Pancreas (tissue), 10 donors: ENCODE measurements at regions not wholly inside any gene's neighbourhood (a gene's known extent, or its start where the extent isn't known, plus 50 kb on each side); places are given as distances from the start of the nearest gene placed in this dataset.

Source experiments
- ATAC-seq, 4 donors: fragments of 200-7000 bp; cut with Tn5 transposase; one replicate each; pipeline versions ENCODE4 v1.8.0 to v1.9.1; 2020; ENCODE audit warnings: mild to moderate bottlenecking in 4 of 4, moderate library complexity in 4 of 4
- DNase-seq, 6 donors: peaks; one replicate each; pipeline ENCODE4 v3.0.0-alpha.2; 2020
- FAIRE-seq: peaks from 2 replicates; lab custom pipeline; 2012; peaks lifted over from hg19 to GRCh38; lab: Jason Lieb, UNC
- H3K27ac ChIP-seq, 4 donors: fragments of 200-600 bp; sonication (generic); 1 replicate in 3 of 4; 2 replicates in 1 of 4; pipeline versions ENCODE4 v1.5.0 to v1.8.0; 2020
- H3K27me3 ChIP-seq, 4 donors: fragments of 200-600 bp; one replicate each; pipeline ENCODE4 v1.8.0; 2021
- H3K36me3 ChIP-seq, 3 donors: fragments of 200-600 bp; sonication (generic) in 1 of 3; one replicate each; pipeline versions ENCODE4 v1.5.0 to v1.8.0; 2020 to 2021
- H3K4me1 ChIP-seq, 3 donors: fragments of 200-600 bp; one replicate each; pipeline ENCODE4 v1.8.0; 2021
- H3K4me3 ChIP-seq, 4 donors: fragments of 200-600 bp; sonication (generic) in 2 of 4; one replicate each; pipeline versions ENCODE4 v1.5.0 to v1.8.0; 2020 to 2021
- H3K9me3 ChIP-seq, 4 donors: fragments of 200-600 bp; one replicate each; pipeline ENCODE4 v1.8.0; 2021
- WGBS, 2 donors: extraction: QIAGEN DNeasy Blood & Tissue Kit; methylation state at CpG; one replicate each; pipeline ENCODE4 v1.1.7; 2013; 5-methylcytosine and 5-hydroxymethylcytosine counted together
- intact Hi-C, 3 donors: fragments of 100-400 bp; cut with DNase I; formaldehyde crosslinking; loops; one replicate each; pipeline versions ENCODE4 v1.11.1 to v1.14.2; 2022
- TF ChIP-seq, protein P1 (sequence below), 4 donors: fragments of 200-600 bp; sonication (generic) in 3 of 4; IDR thresholded peaks; one replicate each; pipeline versions ENCODE4 v1.5.0 to v1.8.0; 2021; ENCODE audit warnings: antibody characterized with exemption in 4 of 4
- donor health status: healthy with polysubstance abuse.
- donor health status: DM: no; HTN: no; CAD: no; lungs with moderate emphysema.
- donor health status: DM: no; HTN: no; CAD: no.
- donor health status: control.
- donor health status: control.
- donor health status: Bipolar disorder and iron deficiency.
- donor health status: DM: yes; HTN: yes; CAD: no.
- donor health status: DM: no; HTN: no; CAD: no.
- donor health status: DM: no; HTN: no; CAD: no.
- donor health status: DM: yes; HTN: yes; CAD: no.

DNA sequence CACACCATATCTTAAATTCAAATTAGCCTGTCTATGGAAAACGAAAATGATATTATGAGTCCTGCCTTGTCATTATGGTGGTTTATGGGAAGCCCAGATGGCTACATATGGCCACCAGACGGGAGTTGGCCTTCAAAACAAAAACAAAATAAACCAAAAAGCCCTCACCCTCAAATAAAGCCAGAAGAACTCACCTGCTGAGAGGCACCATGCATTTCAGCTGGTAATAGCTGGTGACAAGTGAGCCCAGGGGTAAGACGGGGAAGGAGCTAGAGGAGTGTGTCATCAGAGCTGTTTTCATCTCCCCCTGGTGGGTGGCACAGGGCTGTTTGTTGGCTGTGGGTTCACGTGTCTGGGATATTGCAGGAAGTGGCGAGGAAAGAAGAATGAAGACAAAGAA lies 152.9 kb downstream of the EFNB2 start:
- no peaks in the 10 kb centered on the region for H3K36me3 ChIP-seq
- H3K27me3 ChIP-seq, result no peaks in the 10 kb centered on the region
- DNase-seq, result no peak
- TF ChIP-seq, protein P1, sequence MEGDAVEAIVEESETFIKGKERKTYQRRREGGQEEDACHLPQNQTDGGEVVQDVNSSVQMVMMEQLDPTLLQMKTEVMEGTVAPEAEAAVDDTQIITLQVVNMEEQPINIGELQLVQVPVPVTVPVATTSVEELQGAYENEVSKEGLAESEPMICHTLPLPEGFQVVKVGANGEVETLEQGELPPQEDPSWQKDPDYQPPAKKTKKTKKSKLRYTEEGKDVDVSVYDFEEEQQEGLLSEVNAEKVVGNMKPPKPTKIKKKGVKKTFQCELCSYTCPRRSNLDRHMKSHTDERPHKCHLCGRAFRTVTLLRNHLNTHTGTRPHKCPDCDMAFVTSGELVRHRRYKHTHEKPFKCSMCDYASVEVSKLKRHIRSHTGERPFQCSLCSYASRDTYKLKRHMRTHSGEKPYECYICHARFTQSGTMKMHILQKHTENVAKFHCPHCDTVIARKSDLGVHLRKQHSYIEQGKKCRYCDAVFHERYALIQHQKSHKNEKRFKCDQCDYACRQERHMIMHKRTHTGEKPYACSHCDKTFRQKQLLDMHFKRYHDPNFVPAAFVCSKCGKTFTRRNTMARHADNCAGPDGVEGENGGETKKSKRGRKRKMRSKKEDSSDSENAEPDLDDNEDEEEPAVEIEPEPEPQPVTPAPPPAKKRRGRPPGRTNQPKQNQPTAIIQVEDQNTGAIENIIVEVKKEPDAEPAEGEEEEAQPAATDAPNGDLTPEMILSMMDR (IDR thresholded peaks at IDR 0.05), result no peak
- no peak overlapping the region for H3K27ac ChIP-seq
- no peak overlapping the region for H3K4me3 ChIP-seq
- WGBS, 2 donors, result 75 to 93% methylated on average over 5 of the region's 5 CpGs
- FAIRE-seq, result no peak
- intact Hi-C loops, result no loop called here
- H3K4me1 ChIP-seq, result no peaks in the 10 kb centered on the region
- no peak for ATAC-seq
- H3K9me3 ChIP-seq, result no peaks in the 10 kb centered on the region

DNA sequence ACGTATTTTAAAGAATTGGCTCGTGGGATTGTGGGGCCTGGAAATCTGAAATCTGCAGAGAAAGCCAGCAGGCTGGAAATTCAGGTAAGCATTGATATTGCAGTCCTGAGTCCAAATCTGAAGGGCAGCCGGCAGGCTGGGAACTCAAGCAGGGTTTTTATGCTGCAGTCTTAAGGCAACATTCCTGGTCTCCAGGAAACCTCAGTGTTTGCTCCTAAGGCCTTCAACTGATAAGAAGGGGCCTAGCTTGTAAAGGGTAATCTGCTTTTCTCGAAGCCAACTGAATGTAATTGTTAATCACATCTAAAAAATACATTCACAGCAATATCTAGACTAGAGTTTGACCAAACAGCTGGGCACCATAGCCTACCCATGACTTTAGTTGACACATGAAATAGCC lies 154.4 kb downstream of the EFNB2 start:
- FAIRE-seq, result no peak
- intact Hi-C loops, result no loop called here
- no peak for DNase-seq

DNA sequence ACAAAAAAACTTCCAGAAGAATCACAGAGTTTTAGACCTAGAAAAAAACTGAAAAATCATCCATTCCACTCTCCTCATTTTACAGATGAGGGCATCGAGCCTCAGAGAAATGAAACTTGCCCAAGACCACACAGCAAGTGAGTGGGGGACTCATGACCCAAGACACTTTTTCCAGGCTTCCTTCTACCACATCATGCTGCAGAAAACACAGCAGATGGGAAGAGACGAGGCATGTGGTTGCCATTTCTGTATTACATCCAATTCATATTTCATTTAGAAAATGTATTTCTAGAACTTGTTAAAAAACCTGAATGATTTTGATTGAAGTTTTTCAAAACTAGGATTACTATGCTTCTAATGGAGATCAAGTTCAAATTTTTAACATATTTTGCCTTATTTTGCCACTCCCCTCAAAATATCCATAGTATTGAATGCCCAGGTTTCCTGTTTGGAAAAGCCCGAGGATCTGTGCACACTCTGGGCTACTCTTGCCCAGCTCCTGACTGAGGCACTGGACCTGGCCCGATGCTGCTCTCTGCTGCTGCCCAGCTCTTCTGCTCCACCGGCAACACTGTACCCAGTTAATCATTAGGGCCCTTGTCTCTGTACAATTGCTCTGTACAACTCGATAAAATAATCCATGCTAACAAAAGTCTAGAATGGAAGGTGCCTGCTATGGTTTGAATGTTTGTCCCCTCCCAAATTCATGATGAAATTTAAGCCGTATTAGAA lies 157.4 kb downstream of the EFNB2 start:
- no peaks in the 10 kb centered on the region for H3K36me3 ChIP-seq
- H3K27me3 ChIP-seq, result no peaks in the 10 kb centered on the region
- no peaks in the 10 kb centered on the region for H3K9me3 ChIP-seq
- TF ChIP-seq, protein P1 (IDR thresholded peaks at IDR 0.05), result no peak
- no peak overlapping the region for H3K27ac ChIP-seq
- ATAC-seq (no peak), FAIRE-seq (no peak), DNase-seq (no peak)
- H3K4me1 ChIP-seq, result no peaks in the 10 kb centered on the region
- no peak overlapping the region for H3K4me3 ChIP-seq
- 69 to 81% methylated on average over 7 of the region's 7 CpGs for WGBS, 2 donors
- intact Hi-C loops, result no loop called here

More for the DNA sequence above, 154.4 kb downstream of the EFNB2 start:
- Histone ChIP-seq H3K4me1 (no peaks in the 10 kb centered on the region), H3K9me3 (no peaks in the 10 kb centered on the region), H3K4me3 (no peak overlapping the region), H3K27ac (no peak overlapping the region), H3K36me3 (no peaks in the 10 kb centered on the region), H3K27me3 (no peaks in the 10 kb centered on the region)
- WGBS, 2 donors, result 36 to 38% methylated on average over 4 of the region's 4 CpGs
- TF ChIP-seq, protein P1 (IDR thresholded peaks at IDR 0.05), result no peak
- peak in 2 of 4 donors; percentile 42 to 48 for ATAC-seq

DNA sequence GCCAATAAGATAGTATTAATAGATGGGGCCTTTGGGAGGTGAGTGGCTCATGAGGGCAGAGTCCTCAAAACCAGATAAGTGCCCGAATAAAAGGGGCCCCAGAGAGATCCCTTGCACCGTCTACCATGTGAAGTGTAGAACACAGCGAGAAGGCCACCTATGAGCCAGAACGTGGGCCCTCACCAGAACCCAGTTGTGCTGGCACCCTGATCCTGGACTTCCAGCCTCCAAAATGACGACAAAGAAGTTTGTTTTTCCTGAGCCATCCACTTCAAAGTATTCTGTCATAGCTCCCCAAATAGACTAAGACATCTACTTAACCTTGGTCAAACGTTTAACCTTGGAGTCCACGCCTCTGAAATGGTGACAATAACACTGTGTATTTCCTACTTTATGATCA lies 158.1 kb downstream of the EFNB2 start:
- Histone ChIP-seq H3K4me1 (no peaks in the 10 kb centered on the region), H3K27me3 (no peaks in the 10 kb centered on the region), H3K9me3 (no peaks in the 10 kb centered on the region), H3K27ac (no peak overlapping the region), H3K36me3 (no peaks in the 10 kb centered on the region), H3K4me3 (no peak overlapping the region)
- TF ChIP-seq, protein P1 (IDR thresholded peaks at IDR 0.05), result no peak
- 69 to 75% methylated on average over 7 of the region's 7 CpGs for WGBS, 2 donors
- DNase-seq, result no peak
- ATAC-seq, result no peak
- intact Hi-C loops, result no loop called here
- no peak for FAIRE-seq

DNA sequence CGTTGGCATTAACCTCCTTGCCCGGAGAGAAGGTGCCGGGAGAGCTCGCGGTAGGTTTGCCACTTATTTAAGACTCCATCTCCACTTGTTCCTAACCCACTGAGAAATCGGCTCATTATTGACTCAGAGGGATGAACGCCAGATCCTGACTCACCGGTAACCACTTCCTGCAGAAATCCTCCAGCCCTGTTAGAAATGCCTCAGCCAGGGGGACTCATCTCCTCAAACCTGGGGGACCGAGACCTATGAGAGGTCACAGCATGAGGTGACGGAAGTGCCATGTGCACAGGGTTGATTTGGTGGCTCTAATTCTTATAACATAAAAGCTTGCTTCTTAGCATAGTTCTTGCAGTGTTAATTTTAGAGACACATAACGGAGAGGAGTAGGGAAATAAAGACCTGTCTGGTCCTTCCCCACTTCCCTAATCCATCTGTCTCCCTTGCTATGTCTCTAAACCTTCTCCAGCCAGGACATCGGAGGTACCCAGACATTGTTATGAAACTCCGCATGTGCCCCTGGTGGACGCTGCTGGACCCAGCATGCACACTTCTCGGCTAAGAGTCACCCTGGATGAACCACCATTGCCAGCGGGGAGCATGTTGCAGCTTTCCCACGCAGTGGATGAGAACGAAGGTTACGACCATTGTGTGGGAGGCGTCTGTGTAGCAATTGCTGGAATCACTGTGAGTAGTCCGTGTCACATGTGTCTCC lies 158.9 kb downstream of the EFNB2 start:
- no peaks in the 10 kb centered on the region for H3K36me3 ChIP-seq
- TF ChIP-seq, protein P1 (IDR thresholded peaks at IDR 0.05), result no peak
- H3K9me3 ChIP-seq, result no peaks in the 10 kb centered on the region
- intact Hi-C loops, result no loop called here
- FAIRE-seq (no peak), ATAC-seq (peak in 1 of 4 donors; percentile 28), DNase-seq (no peak)
- no peak overlapping the region for H3K4me3 ChIP-seq
- no peaks in the 10 kb centered on the region for H3K27me3 ChIP-seq
- H3K4me1 ChIP-seq, result no peaks in the 10 kb centered on the region
- 79 to 83% methylated on average over 21 of the region's 21 CpGs for WGBS, 2 donors
- no peak overlapping the region for H3K27ac ChIP-seq
